NK-92 treated with Interleukin-12 subunit alpha and Interleukin-12 subunit beta, amount 100 ng/mL, for 24 hours (cell line): ENCODE measurements at regions not wholly inside any gene's neighbourhood (a gene's known extent, or its start where the extent isn't known, plus 50 kb on each side); places are given as distances from the start of the nearest gene placed in this dataset.

Experiments used
- DNase-seq: peaks from one replicate; lab custom pipeline; 2025; lab: John Stamatoyannopoulos, UW

- DNase-seq: no peak
These were observed 1722.2 kb downstream of the RPA4 start for GRCh38 chrX:98605941-98606340.

DNA sequence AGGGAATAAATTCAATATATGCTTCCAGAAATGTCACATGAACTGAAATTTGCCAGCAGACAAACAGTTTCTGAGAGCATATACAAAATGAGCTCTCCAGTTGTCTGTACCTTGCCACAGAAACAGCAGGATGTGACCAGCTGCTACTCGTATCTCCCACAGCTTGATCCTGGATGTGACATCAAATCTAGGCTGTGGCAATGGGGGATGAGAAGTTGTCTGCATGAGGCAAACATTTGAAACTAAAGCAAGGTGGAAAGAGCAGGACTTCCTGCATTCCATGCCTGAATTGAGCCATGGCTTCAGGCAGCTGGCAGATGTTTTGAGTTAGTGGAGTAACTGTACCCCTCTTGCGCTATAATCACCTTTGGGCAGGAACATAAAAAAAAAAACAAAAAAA is 1724.0 kb downstream of the RPA4 start:
- DNase-seq: no peak

- no peak for DNase-seq
These were observed 1743.9 kb downstream of the RPA4 start for GRCh38 chrX:98627645-98628044.

- DNase-seq: no peak
These were observed 1753.7 kb downstream of the RPA4 start for GRCh38 chrX:98637451-98637850.

GRCh38 chrX:98646351-98646750 is 1762.6 kb downstream of the RPA4 start:
- no peak for DNase-seq

DNA sequence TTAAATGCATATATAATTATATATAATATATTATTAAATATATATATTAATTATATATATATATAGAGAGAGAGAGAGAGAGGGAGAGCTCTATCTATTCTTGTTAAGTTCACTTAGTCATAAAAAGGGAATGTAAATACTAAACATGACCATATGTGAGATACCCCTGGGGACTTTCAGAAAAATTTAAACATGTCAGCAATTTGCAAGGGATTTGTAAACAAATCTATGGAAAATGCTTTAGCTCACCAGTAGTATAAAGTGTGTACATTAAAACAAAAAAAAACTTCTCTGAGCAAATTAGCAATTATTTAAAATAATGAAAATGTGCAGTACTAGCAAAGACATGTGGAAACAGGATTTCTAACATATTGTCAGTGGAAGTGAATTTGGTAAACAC is 1755.5 kb downstream of the PCDH19 start:
- no peak for DNase-seq
